Neural progenitor cell (in vitro differentiated cells): ENCODE measurements at regions not wholly inside any gene's neighbourhood (a gene's known extent, or its start where the extent isn't known, plus 50 kb on each side); places are given as distances from the start of the nearest gene placed in this dataset.

Experiments
- CTCF ChIP-seq: fragments of 200-600 bp; sonication (generic); IDR thresholded peaks from 2 replicates; pipeline ENCODE4 v1.5.1; 2017; ENCODE audit warnings: antibody characterized with exemption, mild to moderate bottlenecking
- EZH2 ChIP-seq: fragments of 200-600 bp; sonication (generic); IDR thresholded peaks from 2 replicates; pipeline ENCODE4 v1.6.1; 2017; ENCODE audit warnings: antibody characterized with exemption, mild to moderate bottlenecking, moderate library complexity
- EZH2phosphoT487 ChIP-seq: fragments of 200-600 bp; sonication (generic); IDR thresholded peaks from 2 replicates; pipeline ENCODE4 v1.6.1; 2017; ENCODE audit warnings: antibody characterized with exemption

GRCh38 chr21:29238967-29239290, 59.8 kb upstream of the BACH1 start:
- TF ChIP-seq CTCF (no peak), EZH2 (no peak), EZH2phosphoT487 (no peak)
